Activated naive CD4-positive, alpha-beta T cell treated with anti-CD3 and anti-CD28 coated beads, Interleukin-2, amount 10 ng/mL, durations not matched to agents 7 days and 5 days (primary cell): ENCODE measurements at regions not wholly inside any gene's neighbourhood (a gene's known extent, or its start where the extent isn't known, plus 50 kb on each side); places are given as distances from the start of the nearest gene placed in this dataset.

Experiments used
- CTCF ChIA-PET: fragments of 350-600 bp; sonication (Branson Sonifier 250); formaldehyde crosslinking; loops from one replicate; lab custom pipeline; 2021; ENCODE audit warnings: antibody characterized with exemption; lab: Charles Lee
- DNase-seq: peaks from one replicate; pipeline ENCODE4 v3.0.0-alpha.2; 2020
- H3K27ac Mint-ChIP-seq: one replicate; pipeline ENCODE4 v1.8.0; 2021; ENCODE audit warnings: mild to moderate bottlenecking, moderate library complexity, mixed read lengths
- H3K27me3 Mint-ChIP-seq: one replicate; pipeline ENCODE4 v1.8.0; 2021; ENCODE audit warnings: mild to moderate bottlenecking, mixed read lengths
- H3K36me3 Mint-ChIP-seq: one replicate; pipeline ENCODE4 v1.8.0; 2021; ENCODE audit warnings: mixed read lengths
- H3K4me1 Mint-ChIP-seq: one replicate; pipeline ENCODE4 v1.8.0; 2021; ENCODE audit warnings: mixed read lengths
- H3K4me3 Mint-ChIP-seq: one replicate; pipeline ENCODE4 v1.8.0; 2021; ENCODE audit warnings: mild to moderate bottlenecking, moderate library complexity, mixed read lengths
- H3K9me3 Mint-ChIP-seq: one replicate; pipeline ENCODE4 v1.8.0; 2021; ENCODE audit warnings: mixed read lengths

DNA sequence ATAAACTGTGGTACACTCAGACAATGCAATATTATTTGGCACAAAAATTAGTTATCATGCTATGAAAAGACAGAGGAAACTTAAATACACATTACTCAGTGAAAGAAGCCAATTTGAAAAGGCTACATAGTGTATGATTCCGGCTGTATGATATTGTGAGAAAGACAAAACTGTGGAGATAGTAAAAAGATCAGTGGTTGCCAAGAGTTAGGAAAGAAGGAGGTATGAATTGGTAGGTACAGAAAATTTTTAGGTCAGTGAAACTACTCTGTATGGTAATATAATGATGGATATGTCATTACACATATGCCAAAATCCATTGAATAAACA, 458.8 kb upstream of the CBLB start:
- Mint-ChIP-seq H3K9me3 (peaks cover 20% of the 10 kb centered on the region), H3K4me1 (peaks cover 21% of the 10 kb centered on the region), H3K27ac (no peak overlapping the region), H3K36me3 (peaks cover 9% of the 10 kb centered on the region), H3K4me3 (no peak overlapping the region), H3K27me3 (no peaks in the 10 kb centered on the region)
- CTCF ChIA-PET, result no interaction called here
- no peak for DNase-seq

DNA sequence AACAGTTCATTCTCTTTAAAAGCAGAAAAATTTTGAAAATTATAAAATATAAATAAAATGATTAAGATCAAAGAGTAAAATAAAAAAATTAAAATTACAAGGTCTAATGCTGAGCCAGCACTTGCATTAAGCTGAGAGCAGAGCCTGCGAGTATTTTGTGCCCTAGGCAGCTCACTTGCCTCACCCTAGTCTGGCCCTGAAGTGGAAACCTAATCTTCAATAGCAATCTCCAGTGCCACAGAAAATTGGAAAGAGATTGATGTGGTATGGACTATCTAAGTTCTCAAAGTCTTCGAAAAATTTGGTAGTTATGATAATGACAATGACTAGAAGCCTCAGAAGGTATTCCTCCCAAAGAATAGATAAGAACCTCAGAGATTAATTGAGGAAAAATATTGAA, 459.4 kb upstream of the CBLB start:
- peaks cover 18% of the 10 kb centered on the region for H3K9me3 Mint-ChIP-seq
- no peaks in the 10 kb centered on the region for H3K27me3 Mint-ChIP-seq
- no peak overlapping the region for H3K27ac Mint-ChIP-seq
- DNase-seq, result no peak
- CTCF ChIA-PET, result no interaction called here
- no peak overlapping the region for H3K4me3 Mint-ChIP-seq
- H3K36me3 Mint-ChIP-seq, result peaks cover 9% of the 10 kb centered on the region
- peaks cover 26% of the 10 kb centered on the region for H3K4me1 Mint-ChIP-seq

DNA sequence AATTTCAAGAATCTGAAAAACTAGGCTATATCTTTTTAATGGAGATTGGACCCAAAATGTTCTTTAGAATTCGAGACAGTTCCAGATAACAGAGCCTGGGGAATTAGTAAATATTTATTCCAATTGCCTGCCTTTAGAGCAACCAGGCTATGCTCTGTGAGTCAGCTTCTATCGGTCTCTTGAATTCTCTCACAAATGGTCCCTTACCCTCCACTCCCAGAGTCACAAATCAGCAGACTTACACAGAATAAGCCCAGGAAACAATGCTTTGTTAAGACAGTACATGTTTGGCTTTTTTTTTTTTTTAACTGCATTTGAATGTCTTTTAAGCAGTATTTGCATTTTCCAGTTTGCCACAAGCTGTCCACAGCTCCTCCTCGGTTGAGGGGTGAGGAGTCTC, 460.7 kb upstream of the CBLB start:
- Mint-ChIP-seq H3K27ac (no peak overlapping the region), H3K9me3 (peaks cover 9% of the 10 kb centered on the region), H3K4me3 (no peak overlapping the region), H3K36me3 (peaks cover 5% of the 10 kb centered on the region), H3K27me3 (no peaks in the 10 kb centered on the region), H3K4me1 (peaks cover 38% of the 10 kb centered on the region)
- no peak for DNase-seq
- CTCF ChIA-PET, result no interaction called here

DNA sequence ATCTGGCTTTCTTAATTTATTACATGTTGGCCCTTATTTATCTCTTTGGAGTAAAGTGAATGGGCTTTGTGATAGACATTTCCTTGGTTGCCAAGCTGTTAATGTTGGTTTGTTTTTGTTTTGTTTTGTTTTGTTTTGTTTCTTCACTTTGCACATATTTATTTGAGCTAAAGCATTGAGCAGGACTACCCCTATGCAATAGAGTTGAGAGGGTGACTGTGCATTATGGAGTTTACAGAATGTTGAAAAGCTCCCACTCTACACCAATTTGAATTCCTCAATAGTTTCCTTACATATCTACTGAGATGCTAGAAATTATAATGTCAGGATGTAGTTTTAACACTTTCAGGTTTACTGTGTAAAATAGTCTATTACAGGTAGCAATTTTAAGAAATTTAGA, 462.8 kb upstream of the CBLB start:
- Mint-ChIP-seq H3K9me3 (peaks cover 7% of the 10 kb centered on the region), H3K4me1 (peaks cover 50% of the 10 kb centered on the region), H3K4me3 (no peak overlapping the region), H3K27ac (no peak overlapping the region), H3K36me3 (peaks cover 5% of the 10 kb centered on the region), H3K27me3 (no peaks in the 10 kb centered on the region)
- DNase-seq, result no peak
- CTCF ChIA-PET, result interaction anchor here (0.9 to 1.9 kb wide), 2 partner anchors 16 to 124 kb away, joined by 3 to 5 read pairs; no protein-coding TSS in a partner anchor

DNA sequence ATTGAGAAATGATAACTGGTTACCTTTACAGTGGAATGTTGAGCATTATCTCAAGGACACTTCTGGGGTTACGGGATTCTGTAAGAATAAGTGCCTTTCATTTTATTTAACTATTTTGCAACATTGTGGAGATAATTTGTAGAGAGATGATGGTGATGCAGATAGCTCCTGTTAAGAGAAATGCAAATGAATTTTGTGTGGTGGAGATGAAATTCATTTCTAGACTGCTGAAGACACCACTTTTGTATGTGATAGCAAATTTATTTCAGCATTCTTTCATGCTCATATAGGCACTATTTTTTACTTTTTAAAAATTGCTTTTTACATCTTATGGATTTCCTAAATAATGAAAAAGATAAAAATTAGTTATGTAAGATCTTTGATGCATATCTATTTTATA, 463.3 kb upstream of the CBLB start:
- DNase-seq, result no peak
- H3K27ac Mint-ChIP-seq, result no peak overlapping the region
- no peak overlapping the region for H3K4me3 Mint-ChIP-seq
- no peaks in the 10 kb centered on the region for H3K27me3 Mint-ChIP-seq
- CTCF ChIA-PET, result interaction anchor here (0.9 to 1.9 kb wide), 3 partner anchors 13 to 124 kb away, joined by 3 to 5 read pairs (median 4); no protein-coding TSS in a partner anchor
- H3K36me3 Mint-ChIP-seq, result peaks cover 6% of the 10 kb centered on the region
- H3K4me1 Mint-ChIP-seq, result peaks cover 48% of the 10 kb centered on the region
- H3K9me3 Mint-ChIP-seq, result peaks cover 8% of the 10 kb centered on the region

DNA sequence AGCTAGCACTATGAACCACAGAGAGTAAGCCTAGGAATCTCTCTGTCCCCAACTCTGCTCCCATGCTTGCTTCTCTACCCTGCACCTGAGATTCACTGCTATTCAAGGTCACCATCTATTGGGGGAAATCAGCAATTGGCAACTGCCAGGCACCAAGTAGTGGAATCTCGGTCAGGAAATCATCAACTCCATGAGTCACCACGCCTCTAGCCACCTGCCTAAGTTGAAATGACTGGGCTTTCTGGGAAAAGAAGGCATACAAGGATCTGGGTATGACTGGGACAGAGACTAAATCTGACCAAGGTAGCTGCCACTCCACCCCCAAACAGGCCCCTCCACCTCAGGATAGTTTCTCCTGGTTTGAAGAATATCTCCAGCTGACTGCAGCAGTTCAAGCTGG, 464.1 kb upstream of the CBLB start:
- Mint-ChIP-seq H3K4me1 (peaks cover 46% of the 10 kb centered on the region), H3K36me3 (peaks cover 8% of the 10 kb centered on the region), H3K4me3 (no peak overlapping the region), H3K27ac (peak overlapping the region; percentile 13), H3K27me3 (no peaks in the 10 kb centered on the region), H3K9me3 (peaks cover 9% of the 10 kb centered on the region)
- CTCF ChIA-PET, result interaction anchor here (0.9 to 1.9 kb wide), 5 partner anchors 12 to 646 kb away, joined by 3 to 5 read pairs (median 4); no protein-coding TSS in a partner anchor
- DNase-seq, result no peak

DNA sequence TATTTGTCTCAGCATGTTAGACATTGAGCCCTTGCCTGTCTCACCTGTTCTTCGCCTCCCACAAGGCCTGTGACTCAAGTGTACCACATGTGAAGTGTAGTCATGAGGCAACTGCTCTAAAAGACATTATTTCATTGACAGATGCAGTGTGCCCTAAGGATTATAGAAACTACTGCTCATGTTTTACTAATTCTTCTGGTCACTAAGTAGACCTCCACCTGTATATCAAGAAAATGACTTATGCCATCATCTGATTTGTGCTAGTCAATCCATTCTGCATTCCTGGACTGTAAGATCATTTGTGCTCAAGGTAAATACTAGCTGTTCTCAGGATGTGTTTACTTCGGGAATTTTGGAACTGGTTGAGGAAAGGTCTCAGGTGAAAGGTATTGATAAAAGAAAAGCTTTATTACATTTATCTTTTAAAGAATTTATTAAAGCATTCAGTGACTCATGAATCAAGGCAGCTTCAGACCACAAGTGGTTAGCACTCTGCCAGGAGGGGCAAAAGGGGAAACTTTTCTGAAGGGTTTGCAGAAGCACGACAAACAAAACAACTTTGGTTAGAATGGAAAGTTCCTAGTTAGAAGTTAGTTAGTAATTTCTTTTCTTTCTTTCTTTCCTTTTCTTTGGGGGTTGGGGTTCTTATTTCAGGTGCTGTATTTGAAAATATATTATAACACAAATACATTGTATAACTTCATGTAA, 465.3 kb upstream of the CBLB start:
- Mint-ChIP-seq H3K4me1 (peaks cover 57% of the 10 kb centered on the region), H3K27me3 (no peaks in the 10 kb centered on the region), H3K9me3 (peaks cover 9% of the 10 kb centered on the region), H3K27ac (peak overlapping the region; percentile 56), H3K4me3 (no peak overlapping the region), H3K36me3 (peaks cover 11% of the 10 kb centered on the region)
- peak; percentile 29 for DNase-seq
- CTCF ChIA-PET, result interaction anchor here (1.4 kb wide), 1 partner anchor 273 kb away, joined by 4 read pairs; no protein-coding TSS in a partner anchor

DNA sequence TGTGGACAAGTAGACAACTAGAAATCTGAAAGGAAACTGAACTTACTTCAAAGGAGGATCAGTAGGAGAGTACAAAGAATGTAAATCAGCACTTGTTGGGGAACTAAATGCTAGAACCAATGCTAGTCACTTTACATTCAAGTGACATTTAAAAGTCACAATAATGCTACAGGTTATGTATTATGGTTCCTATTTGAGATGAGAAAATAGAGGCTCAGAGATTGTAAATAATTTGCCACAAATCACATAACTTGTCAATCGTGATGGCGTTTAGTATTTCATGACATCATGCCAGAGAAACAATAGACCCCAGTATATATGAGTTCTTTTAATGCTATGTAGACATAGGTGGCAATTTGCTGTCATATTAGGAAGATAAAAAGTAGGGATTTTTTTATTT, 467.8 kb upstream of the CBLB start:
- Mint-ChIP-seq H3K9me3 (peaks cover 9% of the 10 kb centered on the region), H3K4me1 (peaks cover 61% of the 10 kb centered on the region), H3K36me3 (peaks cover 11% of the 10 kb centered on the region), H3K27ac (no peak overlapping the region), H3K27me3 (no peaks in the 10 kb centered on the region), H3K4me3 (no peak overlapping the region)
- CTCF ChIA-PET, result no interaction called here
- no peak for DNase-seq

DNA sequence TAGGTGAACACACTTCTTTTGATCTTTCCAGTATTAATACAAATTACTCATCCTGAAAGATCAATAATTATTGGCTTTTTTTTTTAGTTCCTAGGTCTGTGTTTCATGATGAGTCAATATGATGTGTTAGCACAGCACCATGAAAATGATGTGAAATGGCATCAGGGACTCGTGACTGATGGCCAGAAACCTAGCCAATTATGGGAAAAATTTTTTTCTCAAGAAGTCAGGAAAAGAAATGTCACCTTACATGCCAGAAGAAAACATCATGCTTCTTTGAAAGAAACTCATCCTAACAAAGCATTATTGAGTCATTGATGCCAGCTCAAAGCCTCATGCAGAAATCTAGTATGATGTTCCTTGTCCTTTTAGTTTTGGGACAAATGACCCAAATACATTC, 468.3 kb upstream of the CBLB start:
- Mint-ChIP-seq H3K4me1 (peaks cover 61% of the 10 kb centered on the region), H3K27me3 (no peaks in the 10 kb centered on the region), H3K36me3 (peaks cover 11% of the 10 kb centered on the region), H3K9me3 (peaks cover 9% of the 10 kb centered on the region), H3K27ac (no peak overlapping the region), H3K4me3 (no peak overlapping the region)
- CTCF ChIA-PET, result no interaction called here
- DNase-seq, result no peak

DNA sequence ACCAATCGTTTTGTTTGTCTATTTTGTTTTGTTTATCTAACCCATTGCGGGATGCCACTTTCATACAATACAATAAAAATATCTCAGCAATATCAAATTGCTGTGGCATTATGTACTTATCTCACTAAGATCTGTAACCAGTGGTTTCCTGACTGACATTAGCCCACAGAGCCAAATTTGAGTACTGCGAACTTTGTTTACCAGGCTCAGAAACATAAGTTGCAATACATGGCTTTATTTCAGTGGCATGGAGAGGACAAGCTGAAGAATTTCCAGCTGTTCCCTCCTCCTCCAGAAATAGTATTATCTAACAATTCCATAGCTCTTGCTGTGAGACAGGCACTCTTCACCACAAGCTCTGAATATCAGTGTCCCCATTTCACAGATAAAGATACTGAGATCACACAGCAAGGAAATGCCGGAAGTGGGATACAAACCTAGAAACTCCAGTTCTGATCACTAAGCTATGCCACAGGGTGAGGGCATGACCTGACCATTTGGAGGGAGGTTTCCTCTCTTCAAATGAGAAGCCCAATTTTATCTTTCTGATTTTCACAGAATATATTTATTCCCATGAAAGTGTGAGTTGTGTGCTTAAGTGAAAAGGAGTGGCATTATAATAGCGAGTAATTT, 469.9 kb upstream of the CBLB start:
- no peak overlapping the region for H3K4me3 Mint-ChIP-seq
- peaks cover 49% of the 10 kb centered on the region for H3K4me1 Mint-ChIP-seq
- peaks cover 11% of the 10 kb centered on the region for H3K36me3 Mint-ChIP-seq
- H3K27ac Mint-ChIP-seq, result peak overlapping the region; percentile 69
- peaks cover 9% of the 10 kb centered on the region for H3K9me3 Mint-ChIP-seq
- H3K27me3 Mint-ChIP-seq, result no peaks in the 10 kb centered on the region
- CTCF ChIA-PET, result no interaction called here
- no peak for DNase-seq

DNA sequence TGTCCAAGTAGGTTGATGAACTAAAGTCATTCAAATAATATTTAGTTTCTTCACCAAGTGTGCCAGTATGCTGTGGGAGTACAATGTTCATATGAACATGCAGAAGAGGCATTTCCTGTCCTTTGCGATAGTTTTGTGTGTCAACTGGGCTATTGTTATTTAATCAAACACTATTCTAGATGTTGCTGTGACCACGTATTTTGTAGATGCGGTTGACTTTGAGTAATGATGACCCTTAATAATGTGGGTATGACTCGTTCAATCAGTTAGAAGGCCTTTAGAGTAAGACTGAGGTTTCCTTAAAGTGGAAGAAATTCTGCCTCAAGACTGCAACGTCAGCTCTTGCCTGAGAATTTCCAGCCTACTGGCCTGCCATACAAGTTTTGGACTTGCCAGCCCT, 470.7 kb upstream of the CBLB start:
- DNase-seq, result no peak
- Mint-ChIP-seq H3K4me3 (no peak overlapping the region), H3K4me1 (peaks cover 41% of the 10 kb centered on the region), H3K9me3 (peaks cover 9% of the 10 kb centered on the region), H3K27me3 (no peaks in the 10 kb centered on the region), H3K27ac (no peak overlapping the region), H3K36me3 (peaks cover 11% of the 10 kb centered on the region)
- CTCF ChIA-PET, result no interaction called here

DNA sequence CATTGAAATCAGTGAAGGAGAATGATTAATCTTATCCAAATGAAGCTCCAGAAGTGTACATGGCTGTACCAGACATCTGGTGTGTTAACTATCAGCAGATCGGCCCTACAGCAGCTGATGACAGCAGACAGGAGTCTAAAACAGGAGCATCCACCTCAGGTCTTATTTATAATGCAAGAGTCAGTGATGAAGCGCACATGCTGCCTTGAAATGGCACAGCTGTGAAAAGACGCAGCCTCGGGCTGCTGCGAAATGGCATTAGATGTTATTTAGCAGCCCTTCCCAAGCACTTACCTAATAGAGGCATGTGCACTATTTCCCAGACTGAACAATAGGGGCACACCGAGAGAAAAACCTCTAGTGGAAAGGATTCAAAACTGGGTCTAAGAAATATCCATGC, 472.3 kb upstream of the CBLB start:
- H3K27ac Mint-ChIP-seq, result no peak overlapping the region
- CTCF ChIA-PET, result no interaction called here
- peaks cover 30% of the 10 kb centered on the region for H3K4me1 Mint-ChIP-seq
- H3K4me3 Mint-ChIP-seq, result no peak overlapping the region
- no peak for DNase-seq
- H3K36me3 Mint-ChIP-seq, result peaks cover 9% of the 10 kb centered on the region
- no peaks in the 10 kb centered on the region for H3K27me3 Mint-ChIP-seq
- H3K9me3 Mint-ChIP-seq, result peaks cover 6% of the 10 kb centered on the region

DNA sequence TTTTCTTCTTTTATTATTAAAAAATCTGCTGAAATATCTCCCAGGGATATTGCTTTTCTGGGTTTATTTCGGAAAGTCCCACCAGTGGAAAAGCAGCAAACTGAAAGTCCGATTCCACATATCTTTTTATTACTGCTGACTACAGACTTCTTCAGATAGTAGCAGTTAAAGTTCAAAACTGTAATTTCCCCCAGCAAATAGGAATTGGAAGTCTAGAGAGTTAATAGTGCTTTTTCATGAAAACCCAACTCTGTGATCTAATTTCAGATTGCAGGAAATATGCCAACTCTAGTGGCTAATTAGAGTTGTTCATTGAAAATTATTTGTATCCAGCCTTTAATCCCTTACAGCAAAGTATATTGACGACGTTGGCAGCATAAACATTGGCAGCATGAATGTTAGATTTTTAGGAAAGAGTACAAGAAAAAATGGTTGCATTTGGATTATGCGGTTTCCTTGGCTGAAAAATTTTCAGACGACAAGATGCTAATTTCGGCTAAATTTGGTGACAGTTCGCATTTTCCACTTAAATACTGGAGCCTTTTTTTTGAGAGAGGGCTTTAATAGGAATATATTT, 472.9 kb upstream of the CBLB start:
- H3K4me1 Mint-ChIP-seq, result peaks cover 24% of the 10 kb centered on the region
- H3K27me3 Mint-ChIP-seq, result no peaks in the 10 kb centered on the region
- CTCF ChIA-PET, result no interaction called here
- no peak for DNase-seq
- H3K9me3 Mint-ChIP-seq, result peaks cover 3% of the 10 kb centered on the region
- H3K4me3 Mint-ChIP-seq, result no peak overlapping the region
- no peak overlapping the region for H3K27ac Mint-ChIP-seq
- peaks cover 6% of the 10 kb centered on the region for H3K36me3 Mint-ChIP-seq

DNA sequence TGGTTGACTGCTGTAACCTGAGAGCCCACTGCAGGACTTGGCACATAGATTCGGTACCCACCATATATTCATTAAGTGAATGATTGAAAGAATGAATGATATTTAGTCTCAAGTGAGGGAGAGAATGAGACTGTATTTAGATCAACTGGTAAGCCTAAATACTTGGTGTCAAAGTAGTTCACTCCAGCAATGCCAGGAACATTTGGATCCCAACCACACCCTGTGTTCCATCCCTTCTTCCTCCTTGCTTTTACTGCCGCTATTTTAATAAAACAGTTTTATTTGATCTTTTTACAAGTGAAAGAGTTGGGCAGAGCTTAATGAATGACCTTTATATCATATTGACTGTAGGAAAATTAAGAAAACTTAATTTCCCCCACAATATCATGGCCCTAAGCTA, 473.6 kb upstream of the CBLB start:
- Mint-ChIP-seq H3K9me3 (peaks cover 3% of the 10 kb centered on the region), H3K4me1 (peaks cover 19% of the 10 kb centered on the region), H3K4me3 (no peak overlapping the region), H3K27me3 (no peaks in the 10 kb centered on the region), H3K27ac (no peak overlapping the region), H3K36me3 (peaks cover 5% of the 10 kb centered on the region)
- CTCF ChIA-PET, result no interaction called here
- no peak for DNase-seq

DNA sequence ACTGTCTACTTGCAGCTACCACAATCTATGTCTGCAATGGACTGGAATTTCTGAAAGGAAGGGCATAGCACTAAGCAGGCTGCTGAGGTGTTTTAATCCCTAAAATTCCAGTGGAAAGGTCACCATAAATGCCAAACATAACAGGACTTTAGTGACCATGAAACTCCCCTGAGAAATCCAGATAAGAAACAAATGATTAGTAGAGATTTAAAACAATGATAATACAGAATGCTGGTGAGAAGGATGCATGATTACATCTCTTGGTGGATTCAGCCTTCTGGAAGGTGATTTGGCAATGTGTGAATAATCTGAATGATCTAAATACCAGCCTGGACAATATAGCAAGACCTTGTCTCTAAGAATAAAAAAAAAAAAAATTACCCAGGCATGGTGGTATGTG, 475.0 kb upstream of the CBLB start:
- no peaks in the 10 kb centered on the region for H3K36me3 Mint-ChIP-seq
- no peak for DNase-seq
- no peak overlapping the region for H3K4me3 Mint-ChIP-seq
- no peak overlapping the region for H3K27ac Mint-ChIP-seq
- H3K9me3 Mint-ChIP-seq, result no peaks in the 10 kb centered on the region
- CTCF ChIA-PET, result no interaction called here
- H3K27me3 Mint-ChIP-seq, result no peaks in the 10 kb centered on the region
- H3K4me1 Mint-ChIP-seq, result peaks cover 6% of the 10 kb centered on the region
